ENCODE measurements at regions not wholly inside any gene's neighbourhood (a gene's known extent, or its start where the extent isn't known, plus 50 kb on each side); places are given as distances from the start of the nearest gene placed in this dataset.

- ATAC-seq (no peak), DNase-seq (ENCODE audit: low spot score) (no peak)
- Mint-ChIP-seq H3K27ac (no peak overlapping the region), H3K9me3 (peaks cover 77% of the 10 kb centered on the region), H3K4me3 (no peak overlapping the region), H3K4me1 (no peaks in the 10 kb centered on the region), H3K27me3 (ENCODE audit: low read depth) (peaks cover 15% of the 10 kb centered on the region), H3K36me3 (peaks cover 66% of the 10 kb centered on the region)
- ChIA-PET POLR2A (no interaction called here), CTCF (no interaction called here)
- TF ChIP-seq HMGXB4 (CRISPR knock-in tag; IDR thresholded peaks at IDR 0.05): no peak
- no peak for TF ChIP-seq CREB1 (CRISPR knock-in tag; IDR thresholded peaks at IDR 0.05)
Measured at GRCh38 chr12:126396536-126396935, 1331.3 kb downstream of the AACS start.

DNA sequence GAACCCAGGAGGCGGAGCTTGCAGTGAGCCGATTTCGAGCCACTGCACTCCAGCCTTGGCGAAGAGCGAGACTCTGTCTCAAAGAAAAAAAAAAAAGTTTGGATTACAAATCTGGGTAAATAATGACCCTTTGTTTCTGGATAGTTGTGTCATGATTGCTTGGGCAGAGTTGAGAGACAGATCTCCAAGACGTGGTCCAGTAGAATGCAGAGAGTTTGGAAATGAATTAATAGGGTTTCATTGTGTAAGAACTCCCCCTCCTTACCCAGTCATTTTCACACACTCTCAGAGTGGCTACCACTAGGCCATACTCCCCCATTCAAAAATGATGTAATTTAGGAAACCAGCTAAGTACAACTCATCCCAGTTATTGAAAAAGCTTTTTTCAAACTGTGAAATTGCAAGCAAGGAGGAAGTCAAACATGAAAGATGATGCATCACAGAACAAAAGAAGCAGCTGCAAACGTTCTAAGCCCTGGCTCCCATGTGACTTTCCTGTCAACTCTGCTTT lies 1331.9 kb downstream of the AACS start:
- no peak for DNase-seq (ENCODE audit: low spot score)
- no peak for ATAC-seq
- Mint-ChIP-seq H3K9me3 (peaks cover 77% of the 10 kb centered on the region), H3K4me3 (no peak overlapping the region), H3K27ac (no peak overlapping the region), H3K4me1 (no peaks in the 10 kb centered on the region), H3K36me3 (peaks cover 66% of the 10 kb centered on the region), H3K27me3 (ENCODE audit: low read depth) (peaks cover 15% of the 10 kb centered on the region)
- no peak for TF ChIP-seq TEAD1 (CRISPR knock-in tag; IDR thresholded peaks at IDR 0.05)
- no peak for TF ChIP-seq FOXP4 (CRISPR knock-in tag; IDR thresholded peaks at IDR 0.05)
- no peak for TF ChIP-seq MXD4 (CRISPR knock-in tag; IDR thresholded peaks at IDR 0.05; ENCODE audit: borderline replicate concordance)
- TF ChIP-seq RORB (CRISPR knock-in tag; IDR thresholded peaks at IDR 0.05): no peak
- ChIA-PET CTCF (no interaction called here), POLR2A (no interaction called here)

DNA sequence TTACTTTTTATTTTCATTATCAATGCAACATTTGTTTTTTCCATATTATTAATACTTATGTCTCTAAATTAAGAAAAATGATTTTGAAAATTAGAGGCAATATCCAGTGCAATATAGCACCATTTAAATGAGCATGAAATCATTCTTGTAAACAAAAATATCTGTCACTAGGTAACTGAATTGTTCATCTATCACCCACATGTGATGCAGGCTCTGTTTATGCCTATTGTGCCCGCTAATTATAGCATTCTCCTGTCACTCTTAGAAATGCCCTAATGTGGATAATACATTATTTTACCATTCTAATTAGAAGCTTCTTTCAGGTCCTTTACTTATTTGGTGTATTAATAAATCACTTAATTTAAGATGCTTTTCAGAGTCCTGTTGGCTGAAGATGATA lies 1332.4 kb downstream of the AACS start:
- H3K4me3 Mint-ChIP-seq: no peak overlapping the region
- ATAC-seq (no peak), DNase-seq (ENCODE audit: low spot score) (no peak)
- H3K27ac Mint-ChIP-seq: no peak overlapping the region
- CTCF ChIA-PET: no interaction called here
- POLR2A ChIA-PET: no interaction called here
- peaks cover 15% of the 10 kb centered on the region for H3K27me3 Mint-ChIP-seq (ENCODE audit: low read depth)
- no peaks in the 10 kb centered on the region for H3K4me1 Mint-ChIP-seq
- H3K9me3 Mint-ChIP-seq: peaks cover 77% of the 10 kb centered on the region
- TF ChIP-seq TEAD4 (CRISPR knock-in tag; IDR thresholded peaks at IDR 0.05): no peak
- TF ChIP-seq NR1H2 (CRISPR knock-in tag; IDR thresholded peaks at IDR 0.05): no peak
- TF ChIP-seq ZNF263 (CRISPR knock-in tag; IDR thresholded peaks at IDR 0.05; ENCODE audit: low read depth): no peak
- TF ChIP-seq ZNF281 (CRISPR knock-in tag; IDR thresholded peaks at IDR 0.05): no peak
- peaks cover 69% of the 10 kb centered on the region for H3K36me3 Mint-ChIP-seq

DNA sequence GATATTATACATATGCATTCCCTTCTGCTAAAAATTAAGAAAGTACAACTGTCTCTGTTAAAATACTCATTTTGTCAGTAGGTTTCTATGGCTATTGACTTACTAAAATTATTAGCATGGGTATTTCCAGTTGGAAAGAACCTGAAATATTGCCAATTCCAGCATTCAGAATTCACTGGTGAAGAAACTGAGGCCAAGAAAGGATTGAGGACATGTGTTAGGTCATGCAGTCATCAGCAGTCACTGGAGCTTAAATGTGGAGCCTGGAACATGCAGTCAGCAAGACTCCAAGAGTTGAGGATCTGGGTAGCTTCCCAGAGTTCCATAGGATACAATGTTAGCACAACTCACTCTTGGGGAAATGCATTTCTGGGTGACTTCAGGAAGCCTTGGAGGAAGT lies 1335.6 kb downstream of the AACS start:
- CTCF ChIA-PET: no interaction called here
- peaks cover 66% of the 10 kb centered on the region for H3K36me3 Mint-ChIP-seq
- DNase-seq (ENCODE audit: low spot score): no peak
- no peak overlapping the region for H3K27ac Mint-ChIP-seq
- peaks cover 74% of the 10 kb centered on the region for H3K9me3 Mint-ChIP-seq
- POLR2A ChIA-PET: no interaction called here
- H3K4me1 Mint-ChIP-seq: no peaks in the 10 kb centered on the region
- no peak for ATAC-seq
- H3K4me3 Mint-ChIP-seq: no peak overlapping the region
- H3K27me3 Mint-ChIP-seq (ENCODE audit: low read depth): peaks cover 15% of the 10 kb centered on the region
- TF ChIP-seq HMGXB4 (CRISPR knock-in tag; IDR thresholded peaks at IDR 0.05): no peak
- TF ChIP-seq ATF3 (CRISPR knock-in tag; conservative IDR thresholded peaks at IDR 0.05): no peak
- TF ChIP-seq, protein P1, sequence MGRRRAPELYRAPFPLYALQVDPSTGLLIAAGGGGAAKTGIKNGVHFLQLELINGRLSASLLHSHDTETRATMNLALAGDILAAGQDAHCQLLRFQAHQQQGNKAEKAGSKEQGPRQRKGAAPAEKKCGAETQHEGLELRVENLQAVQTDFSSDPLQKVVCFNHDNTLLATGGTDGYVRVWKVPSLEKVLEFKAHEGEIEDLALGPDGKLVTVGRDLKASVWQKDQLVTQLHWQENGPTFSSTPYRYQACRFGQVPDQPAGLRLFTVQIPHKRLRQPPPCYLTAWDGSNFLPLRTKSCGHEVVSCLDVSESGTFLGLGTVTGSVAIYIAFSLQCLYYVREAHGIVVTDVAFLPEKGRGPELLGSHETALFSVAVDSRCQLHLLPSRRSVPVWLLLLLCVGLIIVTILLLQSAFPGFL (CRISPR knock-in tag; IDR thresholded peaks at IDR 0.05; ENCODE audit: borderline replicate concordance): no peak
- TF ChIP-seq CREM (CRISPR knock-in tag; IDR thresholded peaks at IDR 0.05): no peak
- no peak for TF ChIP-seq IRF2 (CRISPR knock-in tag; IDR thresholded peaks at IDR 0.05; ENCODE audit: borderline replicate concordance, low read depth)
- TF ChIP-seq ARID4B (CRISPR knock-in tag; IDR thresholded peaks at IDR 0.05; ENCODE audit: borderline replicate concordance): no peak
